UCSD-AML1 (cell line): ENCODE measurements at regions not wholly inside any gene's neighbourhood (a gene's known extent, or its start where the extent isn't known, plus 50 kb on each side); places are given as distances from the start of the nearest gene placed in this dataset.
"Not testable (repeated sequence)": the region's sequence is repeated elsewhere in the genome, so short reads cannot be mapped to it uniquely, and the experiment has no call there.

Source experiments
- DNase-seq: peaks from one replicate; lab custom pipeline; 2025; ENCODE audit not compliant: unreplicated experiment; lab: John Stamatoyannopoulos, UW

- no peak for DNase-seq
Observed at GRCh38 chr1:64358692-64359091, 111.2 kb upstream of the CACHD1 start.

DNA sequence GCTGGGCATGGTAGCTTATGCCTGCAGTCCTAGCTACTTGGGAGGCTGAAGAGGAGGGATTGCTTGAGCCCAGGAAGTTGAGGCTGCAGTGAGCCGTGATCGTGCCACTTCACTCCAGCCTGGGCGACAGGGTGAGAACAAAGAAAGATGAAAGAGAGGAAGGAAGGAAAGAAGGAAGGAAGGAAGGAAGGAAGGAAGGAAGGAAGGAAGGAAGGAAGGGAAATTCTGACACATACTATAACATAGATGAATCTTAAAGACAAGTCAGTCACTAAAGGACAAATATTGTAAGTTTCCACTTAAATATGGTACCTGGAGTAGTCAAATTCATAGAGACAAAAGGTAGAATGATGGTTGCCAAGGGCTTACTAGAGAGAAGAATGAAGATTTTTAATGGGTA lies 108.0 kb upstream of the CACHD1 start:
- no peak for DNase-seq

DNA sequence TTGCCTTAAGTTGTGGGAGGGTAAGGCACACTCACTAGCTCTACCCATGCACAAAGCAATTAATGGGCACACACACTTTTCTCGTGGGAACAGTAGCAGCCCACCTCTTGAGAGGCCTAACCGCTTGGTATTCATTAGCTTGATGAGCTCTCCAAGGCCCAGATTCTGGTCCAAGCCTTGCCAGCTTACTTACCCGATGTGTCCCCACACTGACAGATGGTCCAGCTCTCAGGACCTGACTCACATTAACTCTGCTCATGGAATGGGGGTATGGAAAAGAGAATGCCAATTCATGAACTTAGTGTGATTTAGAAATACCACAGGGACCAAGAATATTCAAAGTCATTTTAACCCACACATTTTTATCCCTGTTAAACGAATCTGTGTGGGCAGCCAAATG lies 106.8 kb upstream of the CACHD1 start:
- DNase-seq = no peak

- DNase-seq = no peak
Observed at GRCh38 chr1:64363616-64364015, 106.3 kb upstream of the CACHD1 start.

GRCh38 chr1:64366821-64367220 lies 103.1 kb upstream of the CACHD1 start:
- no peak for DNase-seq

DNA sequence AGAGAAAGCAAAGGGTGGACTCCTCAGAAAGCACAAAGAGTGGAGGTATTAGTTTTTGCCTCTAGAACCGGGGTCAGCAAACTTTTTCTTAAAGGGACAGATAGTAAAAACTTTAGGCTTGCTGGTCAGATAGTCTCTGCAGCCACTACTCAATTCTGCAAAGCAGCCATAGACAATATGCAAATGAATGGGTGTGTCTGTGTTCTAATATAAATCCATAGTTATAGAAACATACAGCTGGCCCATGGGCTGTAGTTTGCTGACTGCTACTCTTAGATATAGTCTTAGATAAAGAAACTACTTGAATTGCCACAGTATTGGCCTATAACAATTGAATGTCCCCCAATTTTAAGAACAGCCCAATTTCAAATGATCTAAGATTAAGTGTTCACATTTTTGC lies 101.6 kb upstream of the CACHD1 start:
- DNase-seq = no peak

DNA sequence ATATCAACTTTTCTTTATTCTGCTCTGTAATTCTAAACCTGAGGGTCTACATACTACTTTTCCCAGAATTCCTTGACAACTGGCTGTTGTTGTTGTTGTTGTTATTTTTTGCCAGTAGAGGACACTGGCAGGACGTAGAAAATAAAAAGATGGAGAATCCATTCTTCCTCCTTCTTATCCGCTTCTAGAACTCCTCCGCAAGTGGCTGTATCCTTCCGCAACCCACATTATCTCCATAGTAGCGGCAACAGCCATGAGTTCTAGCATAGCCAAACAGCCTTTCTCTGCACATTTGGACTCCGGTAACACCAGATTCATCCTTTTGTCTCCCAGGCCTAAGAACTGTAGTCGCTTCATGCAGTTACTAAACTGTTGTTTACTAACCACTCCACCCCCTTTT lies 91.1 kb upstream of the CACHD1 start:
- DNase-seq = no peak

DNA sequence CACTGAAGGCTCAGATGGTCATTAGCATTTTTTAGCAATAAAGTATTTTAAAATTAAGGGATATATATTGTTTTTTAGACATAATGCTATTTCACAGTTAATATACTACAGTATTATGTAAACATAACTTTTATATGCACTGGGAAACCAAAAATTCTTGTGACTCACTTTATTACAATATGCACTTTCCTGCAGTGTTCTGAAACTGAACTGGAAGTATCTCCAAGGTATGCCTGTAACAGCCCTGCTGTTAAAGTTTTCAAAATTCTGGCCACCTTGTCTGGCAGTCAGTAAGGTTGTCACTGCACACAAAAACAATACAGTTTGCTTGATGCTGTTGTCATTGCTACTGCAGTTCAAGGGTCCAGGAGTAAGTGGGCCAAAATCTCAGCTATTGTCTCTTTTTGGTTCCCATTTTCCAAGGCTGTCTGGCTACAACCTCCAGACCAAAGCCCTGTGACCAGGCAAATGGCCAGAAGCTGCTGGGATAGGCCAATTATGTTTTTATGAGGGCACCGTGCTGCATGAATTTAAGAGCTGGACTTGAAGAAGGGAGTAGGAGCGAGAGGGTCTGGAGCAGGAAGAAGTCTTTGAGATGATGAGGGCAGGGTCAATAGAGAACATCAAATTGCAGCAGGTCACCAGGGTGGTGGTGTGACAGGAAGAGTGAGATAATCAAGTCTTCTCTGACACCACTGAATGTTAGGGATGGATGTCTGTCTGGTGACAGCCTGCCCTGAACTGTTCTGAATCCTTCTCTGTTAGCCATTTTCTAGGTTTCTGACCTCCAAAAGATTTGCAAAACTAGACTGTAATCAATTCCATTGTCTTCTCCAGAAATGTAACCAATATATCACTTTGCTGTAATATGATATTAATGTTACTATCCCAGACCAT lies 82.3 kb upstream of the CACHD1 start:
- DNase-seq = no peak

GRCh38 chr1:64388336-64388735 lies 81.6 kb upstream of the CACHD1 start:
- no peak for DNase-seq

GRCh38 chr1:64392109-64392508 lies 77.8 kb upstream of the CACHD1 start:
- no peak for DNase-seq

DNA sequence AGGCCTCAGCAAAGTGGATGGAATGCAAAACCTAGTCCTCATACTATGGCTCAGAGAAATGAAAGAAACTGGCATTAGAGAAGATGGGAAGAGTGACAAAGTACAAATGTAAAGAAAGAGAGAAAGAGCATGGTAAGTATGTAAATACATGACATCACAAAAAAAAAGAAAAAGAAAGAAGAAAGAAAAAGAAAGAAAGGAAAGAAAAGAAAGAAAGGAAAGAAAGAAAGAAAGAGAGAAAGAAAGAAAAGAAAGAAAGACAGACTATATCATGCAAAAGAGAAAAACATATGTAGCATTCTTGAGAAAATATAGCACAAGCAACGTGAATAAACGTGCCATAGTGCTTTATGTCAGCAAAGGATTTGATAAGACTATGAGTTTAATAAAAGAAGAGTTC lies 76.1 kb upstream of the CACHD1 start:
- DNase-seq = no peak

DNA sequence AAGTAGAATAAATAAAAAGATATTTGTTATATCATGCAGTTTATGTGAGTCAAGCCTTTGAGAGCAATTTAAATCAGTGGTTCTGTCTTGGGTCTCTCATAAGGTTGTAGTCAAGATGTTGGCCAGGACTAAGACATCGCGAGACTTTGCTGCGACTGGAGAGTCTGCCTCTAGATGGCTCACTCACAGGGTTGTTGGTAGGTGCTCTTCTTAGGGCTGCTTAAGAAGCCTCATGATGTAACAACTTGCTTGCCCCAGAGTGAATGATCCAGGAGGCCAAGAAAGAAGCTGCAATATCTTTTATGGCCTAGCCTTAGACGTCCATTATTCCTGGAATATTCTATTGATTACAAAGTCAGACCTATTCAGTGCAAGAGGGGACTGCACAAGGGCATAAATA lies 73.1 kb upstream of the CACHD1 start:
- DNase-seq = no peak

DNA sequence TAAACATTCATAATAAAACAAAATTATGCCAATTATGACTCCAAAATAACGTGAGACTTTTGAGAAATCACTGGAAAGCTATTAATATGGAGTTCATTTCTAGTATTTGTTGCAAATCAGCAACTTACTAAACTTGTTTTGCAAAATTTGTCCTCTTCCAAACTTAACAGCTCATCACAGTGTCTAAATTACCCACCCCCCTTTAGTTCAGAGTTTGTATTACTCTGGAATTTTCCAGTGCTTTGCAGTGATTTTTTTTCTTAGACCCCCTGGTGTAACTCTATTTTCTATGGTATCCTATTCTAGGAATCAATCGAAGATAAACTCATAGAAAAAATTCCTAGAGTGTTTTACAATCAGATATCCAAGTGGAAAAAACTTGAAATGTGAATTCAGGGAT lies 72.4 kb upstream of the CACHD1 start:
- no peak for DNase-seq

- no peak for DNase-seq
Observed at GRCh38 chr1:64398936-64399335, 71.0 kb upstream of the CACHD1 start.

DNA sequence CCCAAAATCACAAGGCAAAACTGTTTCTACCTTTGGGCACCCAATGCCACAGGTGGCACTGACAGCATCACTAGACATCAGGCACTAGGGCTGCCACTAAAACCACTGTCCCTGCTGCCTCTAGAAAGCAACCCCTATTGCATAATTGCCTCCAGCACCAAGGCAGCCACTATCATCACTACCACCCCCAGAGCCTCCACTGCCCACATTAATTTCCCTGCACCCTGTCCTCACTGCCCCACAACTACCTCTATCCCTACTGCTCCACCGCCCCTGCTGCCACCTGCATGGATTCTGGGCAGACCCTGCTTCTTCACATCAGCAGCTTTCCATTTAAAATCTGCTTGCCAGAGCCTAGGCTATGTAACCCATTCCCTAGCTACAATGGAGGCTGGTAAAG lies 68.6 kb upstream of the CACHD1 start:
- DNase-seq = no peak

GRCh38 chr1:64403331-64403730 lies 66.6 kb upstream of the CACHD1 start:
- DNase-seq = no peak

DNA sequence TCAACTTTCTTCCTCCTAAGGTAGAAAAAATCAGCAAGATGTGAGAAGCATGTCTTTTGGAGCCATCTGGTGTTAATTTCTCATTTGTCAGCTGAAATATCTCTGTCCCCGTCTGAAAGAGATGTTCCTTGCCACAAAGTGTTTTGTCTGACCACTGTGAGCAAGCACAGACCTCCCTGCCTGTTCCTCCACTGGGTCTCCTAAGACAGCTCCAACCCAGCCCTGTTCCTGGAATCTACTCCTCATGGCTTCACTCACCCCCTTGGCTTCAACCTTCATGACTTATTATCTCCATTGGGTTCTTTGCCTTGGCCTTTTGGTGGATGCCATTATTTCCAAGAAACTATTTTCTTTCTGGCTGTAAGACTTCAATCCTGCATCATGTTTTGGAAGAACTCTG lies 65.7 kb upstream of the CACHD1 start:
- DNase-seq = no peak

GRCh38 chr1:64405833-64406232 lies 64.1 kb upstream of the CACHD1 start:
- DNase-seq = no peak

GRCh38 chr1:64410217-64410616 lies 59.7 kb upstream of the CACHD1 start:
- no peak for DNase-seq

- DNase-seq = not testable (repeated sequence)
Observed at GRCh38 chr1:64414855-64415546, 54.9 kb upstream of the CACHD1 start.

- DNase-seq = no peak
Observed at GRCh38 chr1:64417803-64418202, 52.1 kb upstream of the CACHD1 start.
